ENCODE measurements at regions not wholly inside any gene's neighbourhood (a gene's known extent, or its start where the extent isn't known, plus 50 kb on each side); places are given as distances from the start of the nearest gene placed in this dataset.

DNA sequence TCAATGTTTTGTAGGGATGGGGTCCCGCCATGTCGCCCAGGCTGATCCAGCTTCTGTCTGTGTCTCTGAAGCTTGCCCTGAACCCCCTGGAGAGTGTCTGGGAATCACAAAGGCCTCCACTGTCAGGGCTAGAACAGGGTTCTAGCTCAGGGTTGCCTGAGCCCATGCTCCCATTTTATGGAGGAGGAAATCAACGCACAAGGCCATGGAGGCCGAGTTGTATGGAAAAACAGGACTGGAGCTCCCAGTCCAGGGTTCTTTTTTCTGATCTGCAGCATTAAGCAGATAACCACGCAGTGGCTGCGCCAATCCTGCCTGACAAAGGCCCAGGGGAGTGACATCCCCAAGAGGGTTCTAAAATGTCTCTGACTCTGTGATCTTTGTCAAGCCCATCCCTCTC is 67.6 kb upstream of the NBPF3 start:
- TF ChIP-seq, protein P1, sequence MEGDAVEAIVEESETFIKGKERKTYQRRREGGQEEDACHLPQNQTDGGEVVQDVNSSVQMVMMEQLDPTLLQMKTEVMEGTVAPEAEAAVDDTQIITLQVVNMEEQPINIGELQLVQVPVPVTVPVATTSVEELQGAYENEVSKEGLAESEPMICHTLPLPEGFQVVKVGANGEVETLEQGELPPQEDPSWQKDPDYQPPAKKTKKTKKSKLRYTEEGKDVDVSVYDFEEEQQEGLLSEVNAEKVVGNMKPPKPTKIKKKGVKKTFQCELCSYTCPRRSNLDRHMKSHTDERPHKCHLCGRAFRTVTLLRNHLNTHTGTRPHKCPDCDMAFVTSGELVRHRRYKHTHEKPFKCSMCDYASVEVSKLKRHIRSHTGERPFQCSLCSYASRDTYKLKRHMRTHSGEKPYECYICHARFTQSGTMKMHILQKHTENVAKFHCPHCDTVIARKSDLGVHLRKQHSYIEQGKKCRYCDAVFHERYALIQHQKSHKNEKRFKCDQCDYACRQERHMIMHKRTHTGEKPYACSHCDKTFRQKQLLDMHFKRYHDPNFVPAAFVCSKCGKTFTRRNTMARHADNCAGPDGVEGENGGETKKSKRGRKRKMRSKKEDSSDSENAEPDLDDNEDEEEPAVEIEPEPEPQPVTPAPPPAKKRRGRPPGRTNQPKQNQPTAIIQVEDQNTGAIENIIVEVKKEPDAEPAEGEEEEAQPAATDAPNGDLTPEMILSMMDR (IDR thresholded peaks at IDR 0.05): no peak
- no peak for TF ChIP-seq POLR2A (IDR thresholded peaks at IDR 0.05)

Measured in heart left ventricle (tissue), 13 donors.